Stimulated activated CD8-positive, alpha-beta memory T cell treated with anti-CD3 and anti-CD28 coated beads, Interleukin-7, amount 100 ng/mL, for 24 hours (primary cell): ENCODE measurements at regions not wholly inside any gene's neighbourhood (a gene's known extent, or its start where the extent isn't known, plus 50 kb on each side); places are given as distances from the start of the nearest gene placed in this dataset.

Experiments used
- DNase-seq: peaks from one replicate; pipeline ENCODE4 v3.0.0-alpha.2; 2020; ENCODE audit warnings: low read depth

DNA sequence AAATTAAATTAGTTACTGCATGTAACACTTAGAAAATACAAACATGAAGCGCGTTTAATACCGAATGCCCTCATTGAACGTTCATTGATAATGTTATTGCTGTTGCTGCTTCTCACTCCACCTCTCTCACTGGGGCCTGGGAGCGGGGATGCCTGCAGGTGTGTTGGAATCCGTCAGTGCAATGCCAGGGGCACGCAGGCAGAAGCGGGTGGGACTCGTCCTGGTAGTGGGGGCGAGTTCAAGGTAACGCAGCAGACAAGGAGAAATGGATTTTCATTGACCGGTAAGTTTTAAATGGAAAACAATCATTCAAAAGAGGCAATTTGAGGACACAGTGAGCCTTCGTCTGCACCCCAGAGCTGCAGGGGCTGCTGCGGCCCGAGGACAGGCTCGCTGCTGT, 71.2 kb upstream of the AFDN start:
- DNase-seq: no peak

DNA sequence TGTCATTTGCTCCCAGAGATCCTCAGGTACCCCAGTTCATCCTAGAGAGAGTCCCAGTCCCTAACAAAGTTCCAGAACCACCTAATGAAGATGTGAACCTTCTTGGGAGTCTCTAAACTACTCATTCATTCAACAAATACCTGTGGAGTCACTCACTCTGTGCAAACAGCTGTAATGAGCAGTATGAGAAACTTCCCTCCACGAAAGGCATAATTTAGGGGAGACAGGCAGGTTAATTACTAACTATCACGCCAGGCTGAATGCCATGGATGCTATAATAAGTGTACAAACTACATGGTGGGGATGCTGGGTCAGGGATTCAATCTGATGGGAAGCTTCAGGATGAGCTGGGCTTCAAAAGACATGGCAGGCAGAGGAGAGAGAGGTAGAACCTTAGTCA, 70.1 kb upstream of the AFDN start:
- DNase-seq: no peak

DNA sequence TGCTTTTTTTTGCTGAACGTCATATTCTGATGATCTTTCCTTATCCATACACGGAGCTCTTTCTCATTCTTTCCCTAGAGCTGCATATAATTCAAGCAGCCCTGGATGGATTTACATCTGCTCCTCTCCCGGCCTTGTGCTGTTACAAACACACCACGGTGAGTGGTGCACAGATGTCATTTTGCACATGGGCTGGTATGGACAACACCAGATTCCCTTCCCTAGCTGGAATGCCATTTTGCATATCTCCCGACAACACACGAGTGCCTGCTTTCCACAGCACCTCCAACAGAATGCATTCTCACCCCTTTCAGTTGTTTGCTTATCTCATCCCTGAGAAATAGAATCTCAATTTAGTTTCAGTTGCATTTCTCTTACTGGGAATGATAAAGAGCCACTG, 69.5 kb upstream of the AFDN start:
- DNase-seq: no peak

DNA sequence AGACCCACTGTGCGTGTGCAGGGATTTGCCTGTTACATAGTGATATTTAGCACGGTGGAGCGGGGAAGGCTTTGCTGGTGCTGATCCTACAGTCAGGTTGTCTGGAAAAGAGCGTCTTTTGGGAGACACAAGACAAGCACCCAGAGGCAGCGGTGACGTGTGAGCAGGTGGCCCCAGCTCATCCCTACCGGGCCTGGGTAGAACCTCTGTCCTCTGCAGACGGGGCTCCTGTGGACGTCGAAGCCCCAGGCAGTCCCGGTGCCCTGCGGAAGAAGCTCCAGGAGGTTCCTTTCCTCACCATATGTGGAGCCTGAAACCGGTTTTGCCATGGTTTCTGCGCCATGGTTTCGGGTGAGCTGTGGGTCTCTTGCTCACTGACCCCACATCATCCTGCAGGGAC, 68.9 kb upstream of the AFDN start:
- no peak for DNase-seq

DNA sequence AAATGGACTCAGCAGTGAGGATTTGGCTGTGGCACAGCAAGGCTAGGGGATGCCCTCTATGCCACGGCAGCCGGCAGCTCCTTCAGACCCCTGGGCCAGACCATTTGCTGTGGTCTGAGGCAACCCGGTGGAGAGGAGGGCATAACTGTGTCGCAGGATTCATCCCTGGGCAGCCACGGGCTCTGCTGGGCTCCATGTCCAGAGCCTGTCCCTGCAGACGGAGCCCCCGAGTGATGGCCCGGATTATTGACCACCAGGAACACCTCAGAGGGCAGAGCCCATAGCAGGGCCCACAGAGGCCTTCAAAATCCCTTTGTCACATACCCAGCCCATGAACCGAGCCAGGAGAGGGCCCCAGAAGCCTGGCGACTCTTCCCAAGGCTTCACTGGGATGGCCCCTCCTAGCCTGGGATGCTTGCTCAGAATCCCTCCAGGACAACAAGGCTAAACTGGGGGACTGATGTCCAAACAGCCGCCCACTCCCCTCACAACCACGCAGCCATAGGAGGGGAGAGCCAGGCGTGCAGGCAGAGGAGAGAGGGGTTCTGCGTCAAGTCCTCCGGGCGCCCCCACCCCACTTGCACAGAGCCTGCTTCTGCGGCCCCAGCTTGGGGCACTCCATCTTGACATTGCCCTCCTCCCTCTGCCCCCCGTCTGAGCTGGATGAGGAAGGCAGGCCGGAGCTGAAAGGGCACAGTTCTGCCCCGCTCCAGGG, 68.2 kb upstream of the AFDN start:
- no peak for DNase-seq

DNA sequence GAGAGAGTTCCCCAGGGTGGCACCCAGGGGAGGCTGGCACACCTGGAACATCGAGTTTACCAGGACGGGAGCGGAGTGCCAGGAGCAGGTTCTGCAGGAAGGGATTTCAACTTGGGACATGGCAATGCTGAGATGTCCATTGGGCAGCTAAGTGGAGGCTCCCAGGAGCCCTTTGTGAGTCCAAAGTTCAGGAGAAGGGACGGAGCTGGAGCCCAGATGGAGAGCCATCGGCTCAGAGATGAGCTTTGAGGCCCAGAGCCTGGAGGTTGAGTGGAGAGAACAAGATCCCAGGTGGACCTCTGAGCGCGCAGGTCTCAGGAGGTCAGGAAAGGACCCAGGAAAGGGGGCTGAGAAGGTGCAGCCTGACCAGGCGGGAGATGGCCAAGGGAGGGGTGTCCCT, 67.5 kb upstream of the AFDN start:
- no peak for DNase-seq

DNA sequence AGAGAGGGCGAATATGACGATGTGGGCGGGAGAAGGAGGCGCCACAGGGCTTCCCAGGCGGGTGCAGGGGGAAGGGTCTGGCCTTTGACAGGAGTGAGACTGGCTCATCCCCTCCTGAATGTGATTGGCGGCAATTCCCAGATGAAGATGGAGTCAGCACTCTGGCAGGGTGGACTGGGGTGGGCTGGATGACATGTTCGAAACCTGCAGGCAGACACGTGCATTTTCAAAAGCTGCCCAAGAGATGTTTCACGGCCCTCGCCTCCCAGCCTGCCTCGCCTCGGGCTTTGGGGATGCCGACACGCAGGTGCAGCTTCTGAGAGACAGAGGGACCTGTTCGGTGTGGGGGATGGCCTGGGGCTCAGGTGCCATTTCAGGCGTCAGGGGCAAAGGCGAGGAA, 66.8 kb upstream of the AFDN start:
- no peak for DNase-seq

DNA sequence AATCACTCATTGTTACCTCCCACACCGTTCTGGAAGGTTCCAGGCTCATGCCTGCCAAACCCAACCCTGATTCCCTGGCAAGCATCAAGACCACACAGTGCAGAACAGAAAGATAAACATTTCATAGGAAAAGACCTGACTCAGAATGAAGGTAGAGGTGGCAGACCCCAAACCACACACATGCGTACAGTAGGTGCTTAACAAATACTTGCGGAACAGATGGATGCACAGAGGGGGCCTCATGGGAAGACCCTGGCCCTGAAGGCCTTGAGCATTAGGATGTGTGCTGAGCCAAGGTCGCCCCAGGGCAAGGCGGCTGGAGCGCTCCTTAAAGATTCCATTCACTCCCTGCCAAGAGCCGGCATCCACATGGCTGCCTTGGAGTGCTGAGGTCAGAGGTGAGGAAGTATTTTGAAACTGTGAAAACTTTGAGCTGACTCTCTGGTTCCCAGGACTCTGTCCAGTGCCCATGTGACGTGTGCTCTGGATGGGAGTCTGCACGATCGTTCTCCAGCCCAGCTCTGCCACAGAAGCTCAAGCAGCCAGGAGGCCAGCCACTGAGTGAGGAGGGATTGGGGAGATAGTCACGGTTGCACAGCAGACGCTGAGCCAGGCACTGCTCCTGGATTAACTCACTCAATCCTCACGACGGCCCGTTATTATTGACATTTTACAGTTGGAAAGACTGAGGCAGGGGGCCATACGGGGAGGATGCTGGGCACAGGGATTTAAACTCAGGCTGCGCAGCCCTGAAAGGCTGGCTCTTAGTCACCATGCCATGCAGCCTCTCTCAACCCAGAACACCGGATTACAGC, 65.5 kb upstream of the AFDN start:
- DNase-seq: no peak

DNA sequence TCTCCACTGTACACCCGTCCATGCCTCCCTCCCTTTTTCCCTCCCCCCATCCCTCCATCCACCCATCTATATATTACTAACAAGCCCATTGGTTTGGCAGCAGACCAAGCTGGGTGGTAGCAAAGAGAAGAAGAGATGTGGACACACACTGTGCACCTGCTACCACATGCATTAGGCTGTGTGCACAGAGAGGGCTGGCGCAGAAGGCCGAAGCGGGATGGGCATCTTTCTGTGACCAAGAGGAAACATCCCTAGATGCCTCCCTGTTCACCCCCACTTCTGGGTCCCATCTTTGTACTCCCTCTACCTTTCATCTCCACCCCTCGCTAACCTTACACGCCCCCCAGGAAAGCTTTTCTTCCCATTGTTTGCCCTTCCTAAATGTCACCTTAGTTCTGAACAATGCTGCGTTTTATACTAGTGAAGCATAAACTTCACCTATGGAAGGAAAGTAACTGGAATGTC, 64.9 kb upstream of the AFDN start:
- no peak for DNase-seq

DNA sequence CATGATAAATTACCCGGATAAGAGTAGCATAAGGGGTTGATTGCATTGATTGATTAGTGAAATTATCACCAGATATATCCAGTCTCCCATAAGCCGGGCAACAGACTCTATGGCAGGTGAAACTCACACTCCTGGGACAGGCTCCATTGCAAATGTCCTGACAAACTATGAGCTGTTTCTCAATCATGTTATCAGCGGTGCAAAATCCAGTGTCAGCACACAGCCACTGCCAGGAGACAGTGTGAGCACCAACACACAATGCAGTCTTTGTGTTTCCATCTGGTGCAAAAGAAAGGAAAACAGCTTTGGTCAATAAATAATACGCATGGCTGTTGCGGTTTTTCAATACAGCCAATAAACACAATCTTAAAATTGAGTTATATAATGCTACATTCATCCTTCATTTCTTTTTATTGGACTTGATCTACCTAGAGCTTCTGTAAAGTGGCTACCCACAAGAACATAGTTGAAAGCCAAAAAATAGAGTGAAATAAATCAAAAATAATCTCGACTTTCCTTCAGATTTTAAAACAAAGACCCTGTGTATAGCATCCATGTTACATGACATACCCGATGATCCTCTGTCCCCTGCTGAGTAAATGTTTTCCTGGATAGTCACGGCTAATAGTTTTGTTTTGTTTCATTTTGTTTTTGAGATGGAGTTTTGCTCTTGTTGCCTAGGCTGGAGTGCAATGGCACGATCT, 64.3 kb upstream of the AFDN start:
- DNase-seq: no peak

DNA sequence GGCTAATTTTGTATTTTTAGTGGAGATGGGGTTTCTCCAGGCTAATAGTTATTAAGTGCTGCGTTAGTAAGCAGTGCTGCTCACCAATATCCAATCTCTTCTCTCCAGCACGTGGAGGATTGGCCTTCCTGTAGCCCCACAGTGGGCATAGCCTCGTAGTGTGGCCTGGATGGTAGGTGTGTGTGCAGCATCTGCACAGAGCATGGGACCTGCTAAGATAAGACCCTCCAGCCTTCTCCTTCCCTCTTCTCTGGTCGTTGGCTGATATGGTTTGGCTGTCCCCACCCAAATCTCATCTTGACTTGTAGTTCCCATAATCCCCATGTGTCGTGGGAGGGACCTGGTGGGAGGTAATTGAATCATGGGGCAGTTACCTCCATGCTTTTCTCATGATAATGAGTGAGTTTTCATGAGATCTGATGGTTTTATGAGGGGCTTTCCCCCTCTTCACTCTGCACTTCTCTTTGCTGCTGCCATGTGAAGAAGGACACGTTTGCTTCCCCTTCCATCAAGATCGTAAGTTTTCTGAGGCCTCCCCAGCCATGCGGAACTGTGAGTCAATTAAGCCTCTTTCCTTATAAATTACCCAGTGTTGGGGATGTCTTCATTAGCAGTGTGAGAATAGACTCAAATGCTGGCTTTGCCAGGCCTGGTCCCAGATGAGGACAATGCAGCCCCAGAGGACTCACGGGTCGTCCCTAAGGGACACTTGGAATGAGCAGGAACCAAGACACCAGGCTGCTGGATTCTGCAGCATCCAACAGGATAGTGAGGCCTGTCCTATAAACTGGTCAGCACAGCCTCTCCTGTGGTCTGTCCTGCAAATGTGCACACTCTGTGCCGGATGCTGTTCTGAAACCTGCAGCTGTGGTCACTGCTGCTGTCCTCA, 63.4 kb upstream of the AFDN start:
- no peak for DNase-seq

DNA sequence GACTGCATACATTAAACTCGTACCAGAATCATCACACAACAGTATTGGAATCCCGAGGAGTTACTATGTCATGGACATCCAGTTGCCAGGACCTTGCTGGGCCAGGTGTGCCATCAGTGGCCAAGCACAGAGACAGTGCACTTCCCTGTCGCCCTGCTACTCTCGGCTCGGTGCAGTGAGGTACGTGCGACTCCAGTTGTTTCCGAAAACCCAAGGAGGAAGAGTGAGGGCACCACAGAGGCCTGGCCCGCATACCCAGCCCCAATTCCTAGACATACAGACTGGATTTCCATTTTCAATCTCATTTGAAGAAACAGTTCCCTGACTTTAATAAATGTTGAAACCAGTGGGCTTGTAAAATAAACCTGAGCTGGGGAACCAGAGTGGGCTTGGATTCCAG, 62.5 kb upstream of the AFDN start:
- DNase-seq: no peak

DNA sequence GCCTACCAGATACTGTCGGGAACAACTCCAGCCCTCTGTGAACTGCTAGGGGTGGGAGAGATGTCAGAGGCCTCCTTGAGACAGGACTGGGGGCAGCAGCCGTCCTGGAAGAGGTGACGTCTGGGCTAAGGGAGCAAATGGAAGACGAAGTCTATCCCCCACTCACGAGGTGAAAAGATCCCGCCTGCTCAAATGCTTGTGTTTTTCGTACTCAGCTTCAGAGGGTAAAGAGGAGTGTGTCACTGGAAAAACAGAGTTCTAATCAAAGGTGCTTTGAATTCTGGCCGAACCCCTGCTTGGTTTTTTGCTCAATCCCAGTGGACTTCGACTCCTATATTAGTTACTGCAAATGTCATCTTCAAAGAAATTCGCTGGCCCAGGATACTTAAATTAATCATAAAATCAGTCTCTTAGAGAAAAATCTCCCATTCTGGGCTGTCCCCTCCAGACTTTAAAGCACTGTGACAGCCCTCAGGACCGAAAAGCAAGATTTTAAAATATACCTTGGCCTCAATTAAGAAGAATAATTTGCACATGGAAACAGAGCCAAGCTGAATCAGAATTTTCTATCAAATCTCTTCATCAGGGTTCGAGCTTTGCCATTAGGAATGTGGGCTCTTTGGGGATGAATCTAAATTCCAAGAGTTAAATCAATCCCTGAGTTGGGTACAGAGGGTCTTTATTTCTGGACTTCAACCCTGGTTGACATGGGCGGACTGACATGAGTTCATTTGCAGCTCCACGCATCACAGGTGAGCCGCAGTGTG, 61.8 kb upstream of the AFDN start:
- no peak for DNase-seq

DNA sequence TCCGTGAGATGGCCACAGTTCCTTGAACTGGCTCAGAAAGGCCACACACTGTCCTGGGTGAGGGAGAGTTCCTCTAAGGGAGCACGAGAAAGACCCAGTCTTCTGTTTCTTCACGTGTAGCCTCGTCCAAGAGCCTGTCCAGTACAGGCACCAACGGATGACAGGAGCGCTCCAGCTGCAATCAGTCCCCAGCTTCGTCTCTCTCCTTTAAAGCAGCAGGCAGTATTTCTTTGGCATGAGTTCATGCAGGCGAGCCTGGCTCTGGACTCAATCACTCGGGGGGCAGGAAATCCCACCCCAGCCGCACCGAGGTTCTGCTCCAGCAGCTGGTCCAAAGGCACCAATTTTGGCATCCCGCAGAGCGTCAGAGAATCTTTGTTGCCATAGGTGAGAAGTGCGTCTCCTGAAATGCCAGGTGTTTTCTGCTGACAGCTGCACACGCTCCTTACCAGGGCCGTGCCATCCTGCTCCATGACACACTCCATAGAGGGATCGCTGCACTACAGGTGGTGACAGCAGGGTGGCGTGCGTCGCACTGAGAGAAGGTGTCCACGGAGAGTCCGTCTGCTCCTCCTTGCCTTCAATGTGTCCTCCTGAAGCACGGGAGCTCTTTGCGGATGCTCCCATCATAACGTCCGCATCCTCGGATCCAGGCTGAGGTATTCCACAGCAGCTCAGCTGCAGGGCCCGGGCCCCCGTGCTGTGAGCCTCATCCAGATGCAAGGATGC, 59.6 kb upstream of the AFDN start:
- DNase-seq: no peak

DNA sequence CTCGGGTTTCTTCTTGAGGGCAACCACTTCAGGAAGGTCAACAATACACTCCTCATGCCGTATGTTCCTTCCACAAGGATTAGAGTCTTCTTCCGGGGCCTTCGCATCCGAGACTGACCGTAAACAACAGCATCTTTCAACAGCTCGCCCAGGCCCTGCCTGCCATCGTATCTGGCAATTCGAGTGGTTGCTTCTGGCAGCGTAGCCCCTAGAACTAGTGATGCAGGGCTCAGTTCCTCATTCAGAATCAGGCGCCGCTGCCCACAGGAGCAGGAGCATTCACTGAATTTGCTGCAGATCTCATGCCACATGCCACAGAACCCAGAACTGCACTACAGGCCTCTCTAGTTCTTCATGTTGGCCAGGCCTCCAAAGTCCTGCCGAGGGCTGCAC, 59.0 kb upstream of the AFDN start:
- no peak for DNase-seq

DNA sequence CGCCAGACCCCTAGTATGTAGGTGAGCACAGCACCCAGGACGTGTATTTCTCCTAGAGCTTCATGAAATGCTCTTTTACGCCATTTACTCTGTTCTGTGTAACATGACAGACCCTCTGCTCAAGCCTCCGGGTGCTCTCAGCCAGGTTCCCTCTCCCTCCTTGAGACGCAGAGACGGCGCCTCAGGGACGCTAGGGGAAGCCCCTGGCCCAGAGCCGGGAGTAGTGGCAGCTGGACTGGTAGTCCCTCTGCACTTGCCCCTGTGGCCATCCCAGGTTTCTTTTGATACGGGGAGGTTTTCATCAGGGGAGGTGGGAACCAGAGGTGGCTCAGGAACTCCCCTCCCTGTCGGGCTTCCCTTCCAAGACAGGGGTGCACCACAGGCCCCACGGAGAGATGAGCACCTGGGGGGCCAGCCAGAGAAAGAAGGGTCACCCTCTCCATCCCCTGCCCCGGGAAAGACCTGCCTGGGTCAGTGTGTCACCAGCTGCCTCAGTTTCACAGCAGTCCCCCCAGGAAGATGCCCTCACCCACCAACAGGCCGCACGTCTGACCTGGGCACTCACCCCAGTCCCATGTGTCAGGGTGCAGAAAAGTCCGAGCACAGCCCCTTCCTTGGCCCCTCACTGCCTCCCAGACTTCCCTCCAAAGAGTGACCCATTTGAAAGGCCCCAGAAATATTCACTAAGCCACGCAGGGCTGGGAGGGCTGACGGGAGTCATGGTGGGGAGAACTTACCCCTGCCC, 58.1 kb upstream of the AFDN start:
- DNase-seq: no peak

DNA sequence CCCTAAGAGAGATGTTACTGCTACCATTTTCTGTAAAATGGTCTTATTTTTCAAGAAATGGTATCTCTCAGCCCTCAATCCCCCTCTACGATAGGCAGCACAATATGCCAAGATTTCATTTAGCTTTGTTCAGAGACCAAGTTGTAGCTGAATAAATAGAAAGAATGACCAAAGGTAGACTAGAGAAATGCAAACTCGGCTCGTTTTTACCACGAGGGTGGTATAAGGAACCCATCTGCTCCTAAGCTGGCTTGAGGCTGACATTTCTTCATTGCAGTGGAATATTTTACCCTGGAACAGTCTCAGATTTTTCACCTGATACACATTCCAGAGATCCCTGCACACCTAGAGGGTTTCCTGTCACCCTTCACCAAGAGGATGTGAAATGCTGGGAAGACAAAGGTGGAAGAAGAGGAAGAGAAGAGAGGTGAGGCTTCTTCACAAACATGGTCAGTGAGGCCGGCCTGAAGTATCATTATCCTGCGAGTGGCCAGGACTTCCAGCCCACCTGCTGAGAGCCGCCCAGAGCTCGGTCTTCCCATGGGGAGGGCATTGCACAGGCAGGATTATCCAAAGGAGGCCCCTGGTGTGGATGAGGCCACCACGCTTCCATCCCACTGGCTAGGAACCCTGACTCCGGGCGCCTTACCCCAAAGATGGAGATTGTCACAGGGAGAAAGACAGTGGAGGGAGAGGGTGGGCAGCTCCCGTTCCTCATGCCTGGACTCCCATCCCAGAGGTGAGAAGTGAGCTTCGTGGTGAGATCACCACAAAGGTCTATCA, 57.1 kb upstream of the AFDN start:
- DNase-seq: no peak

DNA sequence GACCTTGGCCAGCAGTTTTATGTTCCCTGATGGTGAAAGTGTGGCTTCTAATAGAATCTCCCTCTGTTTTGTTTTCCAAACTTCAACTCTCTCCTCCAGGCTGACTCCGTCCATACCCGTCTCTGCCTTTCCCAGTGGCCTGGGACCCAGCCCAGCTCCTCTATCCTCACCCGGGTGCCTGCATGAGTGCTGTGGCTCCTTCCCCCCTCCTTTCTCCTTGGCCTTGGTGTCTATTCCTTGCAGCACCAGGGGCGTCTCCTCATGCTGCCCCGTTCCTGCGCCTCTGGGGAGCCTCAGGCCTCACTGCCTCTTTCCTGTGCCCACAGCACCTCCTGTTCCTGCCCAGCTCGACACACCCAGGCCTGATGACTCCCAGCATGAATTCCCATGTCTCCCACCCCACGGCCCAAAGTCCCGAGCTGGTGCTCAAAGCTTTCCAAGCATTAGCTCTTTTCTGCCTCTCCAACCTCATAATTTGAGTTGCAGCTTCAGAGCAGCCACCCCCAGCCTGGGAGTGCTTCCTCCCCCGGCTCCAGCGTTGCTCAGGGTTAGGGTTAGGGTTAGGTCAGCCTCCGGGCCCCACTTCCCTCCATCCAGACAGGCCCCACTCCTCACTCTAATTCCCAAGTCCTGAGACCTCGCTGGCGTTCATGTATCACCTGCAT, 56.3 kb upstream of the AFDN start:
- no peak for DNase-seq

DNA sequence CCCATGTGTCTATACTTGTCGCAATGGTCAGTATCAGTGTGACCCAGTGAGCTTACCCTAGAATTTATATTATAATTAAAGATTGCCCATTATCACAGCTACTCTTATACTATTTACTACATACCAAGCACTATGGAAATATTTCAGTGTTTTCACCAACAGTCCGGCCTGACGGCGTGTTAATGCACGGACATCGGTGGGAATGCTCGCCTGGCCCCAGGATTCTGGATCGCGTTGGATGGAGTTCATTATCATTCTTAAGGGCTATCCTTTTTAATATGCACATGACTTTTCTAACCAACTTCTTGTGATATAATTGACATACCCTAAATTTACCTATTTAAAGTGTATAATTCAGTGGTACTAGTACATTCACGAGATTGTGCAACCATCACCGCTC, 51.8 kb upstream of the AFDN start:
- no peak for DNase-seq
